ENCODE measurements at regions not wholly inside any gene's neighbourhood (a gene's known extent, or its start where the extent isn't known, plus 50 kb on each side); places are given as distances from the start of the nearest gene placed in this dataset.

- DNase-seq (ENCODE audit: low read depth in 3 of 3, low spot score in 2 of 3): no peak
Measured at GRCh38 chr9:80009204-80009603, 437.4 kb downstream of the TLE4 start.

GRCh38 chr9:80004714-80005113, 432.9 kb downstream of the TLE4 start:
- DNase-seq (ENCODE audit: low read depth in 3 of 3, low spot score in 2 of 3): no peak

DNA sequence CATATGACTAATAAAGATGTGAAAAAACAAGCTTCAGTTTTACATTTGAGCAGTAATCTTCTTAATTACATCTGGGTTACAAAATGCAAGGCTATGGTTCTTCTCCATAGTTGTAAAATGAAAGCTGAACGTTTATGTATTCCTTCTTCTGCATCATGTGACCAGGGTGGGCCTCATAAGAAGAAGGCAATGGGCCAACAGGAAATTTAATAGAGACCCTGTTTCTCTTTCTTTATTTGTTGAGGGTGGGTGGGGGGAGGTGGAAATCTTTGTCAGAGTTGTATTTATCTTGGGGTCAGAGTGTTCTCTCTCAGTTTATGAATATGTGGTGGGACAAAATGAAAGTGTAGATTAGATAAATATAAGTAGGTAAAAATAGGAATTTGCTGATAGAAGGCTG, 418.8 kb downstream of the TLE4 start:
- no peak for DNase-seq (ENCODE audit: low read depth in 3 of 3, low spot score in 2 of 3)

- no peak for DNase-seq (ENCODE audit: low read depth in 3 of 3, low spot score in 2 of 3)
Measured at GRCh38 chr9:79989079-79989478, 417.3 kb downstream of the TLE4 start.

GRCh38 chr9:79988126-79988525, 416.4 kb downstream of the TLE4 start:
- DNase-seq (ENCODE audit: low read depth in 3 of 3, low spot score in 2 of 3): no peak

DNA sequence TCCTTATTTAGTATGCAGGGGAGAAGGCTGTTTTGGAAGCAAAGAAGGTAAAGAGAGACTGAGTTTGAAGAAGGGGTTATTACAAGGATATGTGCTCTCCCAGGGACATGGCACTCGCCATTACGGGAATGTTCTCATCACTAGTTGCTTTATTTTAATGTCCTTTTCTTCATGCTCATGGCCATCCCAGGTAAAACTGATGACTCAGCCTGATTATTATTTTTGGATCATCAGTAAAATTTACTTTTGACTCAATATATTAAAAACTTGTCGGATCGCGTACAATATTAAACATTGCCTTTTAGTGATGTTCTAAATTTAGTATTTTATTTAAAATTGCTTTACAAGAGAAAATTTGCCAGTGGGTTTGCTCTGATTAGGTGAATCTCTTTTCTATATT, 414.7 kb downstream of the TLE4 start:
- no peak for DNase-seq (ENCODE audit: low read depth in 3 of 3, low spot score in 2 of 3)

DNA sequence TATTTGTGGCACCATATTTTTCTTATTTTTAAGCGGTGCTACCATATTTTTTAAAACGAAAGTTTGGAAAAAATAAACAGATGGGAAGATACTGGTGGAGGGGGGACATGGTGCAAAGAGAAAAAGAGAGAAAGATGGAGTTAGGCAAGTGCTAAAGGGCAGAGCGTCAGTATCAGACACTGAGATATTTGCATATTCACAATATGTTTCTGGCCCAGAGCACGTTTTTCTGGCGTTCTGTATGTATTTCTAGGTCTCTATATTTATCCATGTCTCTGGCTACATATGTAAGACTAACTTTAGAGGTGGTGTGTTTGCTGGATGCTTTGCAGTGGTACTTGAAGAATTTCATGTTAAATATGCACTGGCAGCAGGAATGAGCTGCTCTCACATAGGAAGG, 414.0 kb downstream of the TLE4 start:
- no peak for DNase-seq (ENCODE audit: low read depth in 3 of 3, low spot score in 2 of 3)

DNA sequence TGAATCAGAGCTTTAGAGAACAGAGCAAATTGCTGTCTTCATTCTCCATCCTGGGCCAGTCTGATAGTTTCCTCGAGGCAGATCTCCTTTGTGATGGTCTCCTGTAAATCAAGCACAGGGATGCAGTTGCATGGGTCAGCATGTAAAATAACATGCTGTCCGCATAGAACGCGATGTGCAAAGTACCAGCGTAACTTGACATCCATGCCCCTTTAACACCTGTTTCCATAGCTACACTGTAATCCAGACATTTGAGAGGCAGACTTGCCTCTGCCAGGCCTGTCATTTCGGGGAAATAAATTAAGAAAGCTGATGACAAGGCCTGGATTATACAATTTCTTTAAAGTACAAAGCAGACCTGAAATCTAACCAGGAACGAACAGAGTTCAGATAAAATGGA, 413.5 kb downstream of the TLE4 start:
- no peak for DNase-seq (ENCODE audit: low read depth in 3 of 3, low spot score in 2 of 3)

DNA sequence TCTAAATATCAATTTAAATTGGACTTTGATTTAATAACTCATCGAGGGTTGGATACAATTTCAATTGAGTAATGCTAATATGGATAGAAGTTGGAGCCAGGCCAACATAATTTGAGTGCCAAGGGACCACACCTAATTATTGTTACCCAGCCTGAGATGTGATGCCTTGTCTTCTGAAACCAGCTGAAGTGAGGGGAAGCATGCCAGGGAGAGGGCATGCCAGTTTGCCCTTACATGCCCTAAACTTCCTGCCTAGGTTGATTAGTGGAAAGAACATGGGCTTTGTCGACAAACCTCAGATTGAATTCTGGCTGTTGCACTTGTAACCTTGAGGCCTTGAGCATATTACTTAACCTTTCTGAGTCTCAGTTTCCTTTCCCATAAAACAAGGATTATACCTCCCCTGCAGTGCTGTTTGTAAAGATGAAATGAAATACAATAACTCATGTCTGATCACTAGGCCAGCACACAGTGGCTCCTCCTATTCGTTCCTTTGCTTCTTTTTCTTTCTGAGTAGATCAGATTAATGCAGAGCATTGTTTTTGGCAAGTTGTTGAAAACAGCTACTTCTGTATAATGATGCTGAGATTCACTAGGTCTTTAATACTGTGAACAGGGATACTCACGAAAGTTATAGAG, 412.8 kb downstream of the TLE4 start:
- DNase-seq (ENCODE audit: low read depth in 3 of 3, low spot score in 2 of 3): no peak

GRCh38 chr9:79980432-79980831, 408.7 kb downstream of the TLE4 start:
- no peak for DNase-seq (ENCODE audit: low read depth in 3 of 3, low spot score in 2 of 3)

- DNase-seq (ENCODE audit: low read depth in 3 of 3, low spot score in 2 of 3): no peak
Measured at GRCh38 chr9:79977510-79978197, 405.9 kb downstream of the TLE4 start.

DNA sequence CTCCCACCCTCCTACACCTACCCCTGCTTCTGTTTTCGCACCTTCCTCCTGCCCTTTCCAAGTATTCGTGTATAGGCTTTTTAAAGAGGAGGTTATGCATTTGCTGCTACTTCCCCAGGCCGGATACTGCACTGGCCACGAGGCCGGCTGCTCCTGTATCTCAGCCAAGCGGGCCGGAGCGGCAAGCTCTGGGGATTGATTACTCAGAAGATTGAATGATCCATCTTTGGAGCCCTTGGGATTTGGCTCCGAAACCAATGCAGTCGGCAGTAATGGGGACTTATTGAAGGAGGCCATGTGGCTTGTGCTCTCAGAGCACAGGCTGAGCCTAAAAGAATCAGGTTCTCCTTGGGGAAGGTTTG, 405.3 kb downstream of the TLE4 start:
- no peak for DNase-seq (ENCODE audit: low read depth in 3 of 3, low spot score in 2 of 3)

DNA sequence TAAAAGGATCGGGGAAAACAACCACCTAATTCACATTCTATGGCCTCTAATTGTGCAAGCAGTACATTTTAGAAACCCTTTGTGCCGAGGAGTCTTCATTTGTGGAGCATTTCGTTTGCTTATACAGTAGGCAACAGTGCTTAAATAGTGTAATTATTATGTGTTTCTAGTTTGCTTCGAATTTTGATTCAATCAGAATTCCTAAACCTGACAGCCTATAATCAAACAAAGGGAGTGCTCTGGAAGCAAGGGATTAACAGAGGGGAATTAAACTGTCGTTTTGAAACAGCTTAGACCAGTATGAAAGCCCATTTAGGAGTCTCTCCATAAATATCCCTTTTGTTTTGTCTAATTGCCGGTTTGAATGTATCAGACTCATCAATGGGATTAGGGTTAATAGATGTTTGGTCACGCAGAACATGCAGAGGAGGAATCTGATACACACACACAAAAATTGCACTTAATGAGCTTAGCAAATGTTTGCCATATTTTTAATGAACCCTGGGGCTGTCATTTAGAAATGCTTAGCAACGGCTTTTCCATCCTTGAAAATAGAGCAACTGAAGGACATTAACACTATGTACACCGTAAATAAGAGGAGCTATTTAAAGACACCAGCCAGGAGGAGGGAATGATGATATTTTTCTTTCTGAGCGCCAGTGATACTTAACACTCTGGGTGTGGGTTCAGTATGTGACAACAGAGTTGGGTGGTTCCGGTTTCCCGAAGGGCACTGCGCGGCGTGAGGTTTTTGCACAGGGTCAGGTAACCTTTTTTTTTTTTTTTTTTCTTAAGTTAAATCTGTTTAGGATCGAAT, 404.7 kb downstream of the TLE4 start:
- peak in 1 of 3 donors; percentile 59 for DNase-seq (ENCODE audit: low read depth in 3 of 3, low spot score in 2 of 3)

DNA sequence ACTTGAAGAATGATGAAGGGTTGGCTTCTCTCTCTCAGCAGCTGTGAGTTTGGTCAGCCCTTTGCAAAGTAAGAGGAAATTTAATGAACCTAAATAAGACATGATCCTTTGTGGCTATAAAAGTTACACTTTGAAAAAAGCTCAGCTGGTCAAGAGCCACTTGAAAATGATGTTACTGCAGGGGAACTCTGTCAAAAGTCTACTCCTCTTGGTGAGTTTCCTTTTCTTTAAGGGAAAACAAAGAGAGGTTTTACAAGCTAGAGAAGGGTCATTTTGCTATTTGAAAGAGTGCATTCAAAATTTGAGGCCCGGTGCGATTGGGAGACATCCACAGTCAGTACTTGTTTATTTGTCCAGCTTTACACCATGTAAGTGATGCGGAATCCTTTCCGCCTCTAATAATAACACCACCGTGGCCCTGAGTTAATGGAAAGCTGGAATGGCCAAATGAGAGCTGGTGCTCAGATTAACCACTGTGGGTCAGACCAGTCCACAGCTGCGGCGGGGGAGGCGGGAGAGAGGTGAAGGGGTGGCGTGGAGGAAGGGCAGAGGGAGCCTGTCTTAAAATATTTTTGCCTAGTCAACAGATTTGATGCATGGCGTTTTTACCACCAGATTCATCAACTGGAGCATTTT, 404.0 kb downstream of the TLE4 start:
- DNase-seq (ENCODE audit: low read depth in 3 of 3, low spot score in 2 of 3): peak in 1 of 3 donors; percentile 57

- no peak for DNase-seq (ENCODE audit: low read depth in 3 of 3, low spot score in 2 of 3)
Measured at GRCh38 chr9:79974806-79975422, 403.1 kb downstream of the TLE4 start.

- no peak for DNase-seq (ENCODE audit: low read depth in 3 of 3, low spot score in 2 of 3)
Measured at GRCh38 chr9:79973627-79974026, 401.9 kb downstream of the TLE4 start.

GRCh38 chr9:79970146-79970425, 398.3 kb downstream of the TLE4 start:
- DNase-seq (ENCODE audit: low read depth in 3 of 3, low spot score in 2 of 3): no peak

DNA sequence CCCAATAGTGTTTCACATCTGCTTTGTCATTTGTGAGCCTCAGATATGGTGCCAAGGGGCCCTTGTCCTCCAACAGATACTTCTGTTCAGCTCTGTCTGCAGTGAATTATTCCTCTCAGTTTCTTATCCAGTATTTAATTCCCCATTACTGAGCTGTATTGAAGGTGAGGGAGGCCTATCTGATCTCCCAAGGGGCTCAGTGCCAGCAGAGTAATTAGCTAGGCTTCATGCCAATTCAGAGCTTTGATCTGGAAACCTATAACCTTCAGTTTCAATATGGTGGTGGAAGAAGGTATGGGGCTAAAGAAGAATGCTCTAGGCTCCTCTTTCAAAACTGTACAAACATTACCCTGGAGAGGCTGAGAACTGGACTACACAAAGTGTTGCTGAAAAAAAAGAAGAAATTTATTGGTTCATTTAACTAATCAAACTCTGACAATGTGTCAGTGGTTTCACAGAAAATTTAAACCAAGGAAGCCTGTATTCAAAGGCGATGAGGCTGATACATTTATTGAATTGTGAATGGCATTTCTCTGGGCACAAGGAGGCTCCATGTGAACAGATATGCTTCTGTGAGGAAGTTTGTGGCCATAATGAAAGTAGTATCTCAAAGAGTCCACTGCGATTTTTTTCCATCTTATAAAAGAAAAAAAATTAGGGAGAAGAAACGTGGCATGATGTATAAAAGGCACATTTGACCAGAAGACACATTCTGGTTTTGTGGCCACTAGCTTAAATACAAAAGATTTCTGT, 397.8 kb downstream of the TLE4 start:
- no peak for DNase-seq (ENCODE audit: low read depth in 3 of 3, low spot score in 2 of 3)

DNA sequence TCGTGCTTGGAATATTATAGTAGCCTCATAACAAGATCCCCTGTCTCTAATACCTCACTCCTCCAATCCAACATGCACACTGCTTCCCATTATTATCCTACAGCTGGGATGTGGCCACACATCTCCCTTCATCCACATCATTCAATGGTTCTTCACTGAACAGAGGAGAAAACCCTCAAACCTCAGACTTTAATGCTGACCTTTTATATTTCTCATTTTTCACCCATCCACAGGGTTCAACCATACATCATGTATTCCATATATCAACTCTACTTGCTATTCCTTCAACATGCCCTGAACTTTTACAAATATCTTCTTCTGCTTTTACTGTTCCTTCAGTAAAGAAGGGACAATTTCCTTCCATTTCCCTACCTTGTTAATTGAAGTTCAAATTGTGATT, 396.8 kb downstream of the TLE4 start:
- no peak for DNase-seq (ENCODE audit: low read depth in 3 of 3, low spot score in 2 of 3)

DNA sequence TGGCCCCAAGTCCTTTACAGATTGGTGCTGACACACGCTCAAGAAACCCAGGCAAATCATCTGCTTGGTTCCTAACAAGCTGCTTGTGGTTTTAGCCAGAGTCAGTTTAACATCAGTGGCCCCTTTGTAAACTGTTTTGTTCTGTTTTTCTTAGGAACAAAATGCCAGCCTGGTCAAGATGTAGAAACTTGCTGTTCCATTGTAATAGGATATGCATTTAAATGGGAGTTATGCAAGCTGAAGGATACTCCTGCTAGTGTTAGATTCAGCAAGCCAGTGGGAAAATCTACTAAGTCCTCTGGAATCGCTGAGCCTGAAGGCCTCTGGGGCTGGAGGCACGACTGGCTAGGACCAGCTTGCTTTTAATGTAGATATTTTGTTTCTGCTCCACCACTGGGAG, 391.1 kb downstream of the TLE4 start:
- no peak for DNase-seq (ENCODE audit: low read depth in 3 of 3, low spot score in 2 of 3)

- no peak for DNase-seq (ENCODE audit: low read depth in 3 of 3, low spot score in 2 of 3)
Measured at GRCh38 chr9:79962150-79962549, 390.4 kb downstream of the TLE4 start.
